Endothelial cell of umbilical vein (primary cell): ENCODE measurements at regions not wholly inside any gene's neighbourhood (a gene's known extent, or its start where the extent isn't known, plus 50 kb on each side); places are given as distances from the start of the nearest gene placed in this dataset.

Experiments
- BruUV-seq: library from RNA; stranded (reverse); fragments of 400-500 nt; replicated peaks from 2 replicates; lab custom pipeline; 2021; lab: Mats Ljungman, UMichigan
- CTCF ChIA-PET: fragments of 300-600, 350-600 bp; sonication (Branson Sonifier 250); formaldehyde crosslinking; loops from one replicate; lab custom pipeline; 2021; ENCODE audit warnings: antibody characterized with exemption, inconsistent platforms; lab: Charles Lee
- POLR2A ChIA-PET: fragments of 300-600, 350-600 bp; sonication (Branson Sonifier 250); formaldehyde crosslinking; loops from one replicate; lab custom pipeline; 2021; ENCODE audit warnings: antibody characterized with exemption, inconsistent platforms; lab: Charles Lee
- DNase-seq: peaks from one replicate; pipeline ENCODE4 v3.0.0-alpha.2; 2011; ENCODE audit warnings: low read depth, low spot score
- FAIRE-seq: peaks from 2 replicates; lab custom pipeline; 2011; peaks lifted over from hg19 to GRCh38; lab: Jason Lieb, UNC
- H2AFZ ChIP-seq: 2 replicates; pipeline ENCODE4 v1.6.0; 2012; ENCODE audit warnings: low read depth, low read length, control low read depth, inconsistent platforms
- H3K27ac ChIP-seq: 2 replicates; pipeline ENCODE4 v1.5.1; 2011; ENCODE audit warnings: low read depth, mild to moderate bottlenecking, control low read depth, low read length, moderate library complexity; ENCODE audit not compliant: insufficient read depth
- H3K27me3 ChIP-seq, 2 experiments: 2 replicates each; pipeline versions ENCODE4 v1.6.0 to v1.6.1; 2011; ENCODE audit warnings: low read length in 2 of 2, mixed read lengths in 1 of 2; ENCODE audit not compliant: control insufficient read depth in 2 of 2, insufficient read depth in 2 of 2
- H3K36me3 ChIP-seq, 2 experiments: 2 replicates in 1 of 2; 3 replicates in 1 of 2; pipeline ENCODE4 v1.5.1; 2011; ENCODE audit warnings: low read length in 2 of 2, mild to moderate bottlenecking in 1 of 2, moderate library complexity in 1 of 2; ENCODE audit not compliant: control insufficient read depth in 2 of 2, insufficient read depth in 2 of 2; ENCODE audit errors: extremely low read depth in 1 of 2
- H3K4me1 ChIP-seq: 3 replicates; pipeline ENCODE4 v1.5.1; 2011; ENCODE audit warnings: mild to moderate bottlenecking, low read length; ENCODE audit not compliant: control insufficient read depth, insufficient read depth; ENCODE audit errors: extremely low read depth
- H3K4me2 ChIP-seq: 2 replicates; pipeline ENCODE4 v1.6.1; 2011; ENCODE audit warnings: low read length, control low read depth, mixed read lengths; ENCODE audit not compliant: insufficient read depth
- H3K4me3 ChIP-seq, 3 experiments: fragments of 200-600 bp in 1 of 3; sonication (generic), shearing (Covaris generic) in 1 of 3; replicated peaks in 1 of 3; 2 replicates each; pipeline ENCODE4 v1.5.1; 2011 to 2016; ENCODE audit warnings: control low read depth in 3 of 3, low read length in 3 of 3, mild to moderate bottlenecking in 2 of 3, inconsistent platforms in 1 of 3, low read depth in 1 of 3, moderate library complexity in 1 of 3; ENCODE audit not compliant: insufficient read depth in 1 of 3
- H3K79me2 ChIP-seq: 2 replicates; pipeline ENCODE4 v1.6.0; 2012; ENCODE audit warnings: low read length, inconsistent platforms; ENCODE audit not compliant: control insufficient read depth, insufficient read depth
- H3K9ac ChIP-seq: replicated peaks from 2 replicates; pipeline ENCODE3; 2011; ENCODE audit warnings: low read length, control low read depth; ENCODE audit not compliant: insufficient read depth; ENCODE audit errors: extremely low read depth
- H3K9me1 ChIP-seq: replicated peaks from 3 replicates; pipeline ENCODE4 v1.6.0; 2011; ENCODE audit warnings: mild to moderate bottlenecking, low read length; ENCODE audit not compliant: control insufficient read depth, insufficient read depth; ENCODE audit errors: extremely low read depth
- H3K9me3 ChIP-seq: replicated peaks from 2 replicates; pipeline ENCODE4 v1.5.1; 2012; ENCODE audit warnings: low read length, inconsistent platforms; ENCODE audit not compliant: control insufficient read depth, insufficient read depth
- H4K20me1 ChIP-seq: replicated peaks from 2 replicates; pipeline ENCODE3; 2011; ENCODE audit warnings: mild to moderate bottlenecking, low read length; ENCODE audit not compliant: control insufficient read depth, insufficient read depth; ENCODE audit errors: extremely low read depth
- EZH2 ChIP-seq: IDR thresholded peaks from 2 replicates; pipeline ENCODE4 v1.6.1; 2012; ENCODE audit warnings: borderline replicate concordance, low read depth, mild to moderate bottlenecking, moderate library complexity, low read length, inconsistent platforms; ENCODE audit not compliant: severe bottlenecking
- FOS ChIP-seq: IDR thresholded peaks from 2 replicates; pipeline ENCODE4 v1.6.1; 2011; ENCODE audit warnings: mild to moderate bottlenecking, low read length, moderate library complexity, borderline replicate concordance; ENCODE audit not compliant: insufficient read depth
- GATA2 ChIP-seq: IDR thresholded peaks from 2 replicates; pipeline ENCODE4 v1.7.0; 2011; ENCODE audit warnings: low read depth, mild to moderate bottlenecking, moderate library complexity, mixed read lengths, low read length; ENCODE audit not compliant: insufficient read length, insufficient read depth
- JUN ChIP-seq: IDR thresholded peaks from 2 replicates; pipeline ENCODE4 v1.6.1; 2011; ENCODE audit warnings: borderline replicate concordance, low read depth; ENCODE audit not compliant: insufficient read length, insufficient read depth
- MYC ChIP-seq: IDR thresholded peaks from one replicate; pipeline ENCODE4 v1.6.1; 2011; ENCODE audit warnings: mild to moderate bottlenecking, low read depth, low read length
- POLR2A ChIP-seq: IDR thresholded peaks from 2 replicates; pipeline ENCODE4 v1.6.1; 2012; ENCODE audit warnings: low read depth, mild to moderate bottlenecking, control low read depth, low read length
- POLR2AphosphoS5 ChIP-seq: IDR thresholded peaks from 2 replicates; pipeline ENCODE4 v1.6.1; 2012; ENCODE audit warnings: low read depth, mild to moderate bottlenecking, control low read depth, low read length, moderate library complexity; ENCODE audit not compliant: insufficient read depth
- dilution Hi-C: fragments of 300-500 bp; cut with MboI; formaldehyde crosslinking; loops from one replicate; pipeline ENCODE4 v1.15.0; 2019; ENCODE audit warnings: low sequenced_read_pairs; ENCODE audit not compliant: extremely low pct_ligation_motif_present
- intact Hi-C: fragments of 100-400 bp; cut with micrococcal nuclease; formaldehyde crosslinking; loops from one replicate; pipeline ENCODE4 v1.10.0; 2022
- TF ChIP-seq, protein P1 (sequence below): IDR thresholded peaks from 2 replicates; pipeline ENCODE4 v1.6.1; 2011; ENCODE audit not compliant: insufficient read depth, insufficient read length
- TF ChIP-seq, protein P2 (sequence below), 2 donors: IDR thresholded peaks; 1 replicate in 1 of 2; 2 replicates in 1 of 2; pipeline ENCODE4 v1.5.1; 2011; ENCODE audit warnings: low read length in 2 of 2, mild to moderate bottlenecking in 2 of 2, moderate library complexity in 2 of 2, control low read depth in 1 of 2, inconsistent platforms in 1 of 2, low read depth in 1 of 2; ENCODE audit not compliant: insufficient read depth in 1 of 2; ENCODE audit errors: extremely low read depth in 1 of 2

DNA sequence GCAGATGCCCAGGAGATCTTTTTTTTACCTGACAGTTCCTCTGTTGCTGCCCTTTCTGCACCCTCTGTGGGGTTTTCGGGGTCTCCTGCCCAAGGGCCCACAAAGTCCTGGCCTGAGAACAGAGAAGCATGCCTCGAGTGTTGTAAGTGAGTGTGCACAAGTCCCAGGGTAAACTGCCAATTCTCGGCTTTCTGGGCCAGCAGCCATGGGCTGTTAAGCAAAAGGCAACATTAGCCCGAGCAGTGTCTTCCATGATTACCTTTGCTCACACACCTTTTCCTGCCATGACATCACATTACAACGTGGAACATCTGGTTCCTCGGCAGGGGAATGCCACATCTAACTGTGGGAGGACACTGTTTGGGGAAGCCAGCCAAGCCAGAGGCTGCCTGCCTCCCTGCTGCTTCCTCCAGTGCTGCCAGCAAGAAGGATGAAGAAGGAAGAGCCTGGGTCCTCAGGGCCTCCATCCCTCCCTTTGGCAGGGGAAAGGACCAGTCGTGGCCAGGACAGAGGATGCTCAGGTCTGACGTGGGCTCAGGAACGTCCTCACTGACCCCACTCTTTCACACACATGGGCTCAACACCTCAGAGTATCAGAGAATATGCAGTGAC, 485.9 kb downstream of the OMA1 start:
- dilution Hi-C loops (no loop called here), intact Hi-C loops (no loop called here)
- TF ChIP-seq POLR2AphosphoS5, result no peak
- TF ChIP-seq, protein P1, sequence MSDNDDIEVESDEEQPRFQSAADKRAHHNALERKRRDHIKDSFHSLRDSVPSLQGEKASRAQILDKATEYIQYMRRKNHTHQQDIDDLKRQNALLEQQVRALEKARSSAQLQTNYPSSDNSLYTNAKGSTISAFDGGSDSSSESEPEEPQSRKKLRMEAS, result no peak
- no peak for TF ChIP-seq GATA2
- TF ChIP-seq FOS, result no peak
- TF ChIP-seq MYC, result no peak
- no peak for TF ChIP-seq POLR2A
- no peak for TF ChIP-seq JUN
- TF ChIP-seq, protein P2, sequence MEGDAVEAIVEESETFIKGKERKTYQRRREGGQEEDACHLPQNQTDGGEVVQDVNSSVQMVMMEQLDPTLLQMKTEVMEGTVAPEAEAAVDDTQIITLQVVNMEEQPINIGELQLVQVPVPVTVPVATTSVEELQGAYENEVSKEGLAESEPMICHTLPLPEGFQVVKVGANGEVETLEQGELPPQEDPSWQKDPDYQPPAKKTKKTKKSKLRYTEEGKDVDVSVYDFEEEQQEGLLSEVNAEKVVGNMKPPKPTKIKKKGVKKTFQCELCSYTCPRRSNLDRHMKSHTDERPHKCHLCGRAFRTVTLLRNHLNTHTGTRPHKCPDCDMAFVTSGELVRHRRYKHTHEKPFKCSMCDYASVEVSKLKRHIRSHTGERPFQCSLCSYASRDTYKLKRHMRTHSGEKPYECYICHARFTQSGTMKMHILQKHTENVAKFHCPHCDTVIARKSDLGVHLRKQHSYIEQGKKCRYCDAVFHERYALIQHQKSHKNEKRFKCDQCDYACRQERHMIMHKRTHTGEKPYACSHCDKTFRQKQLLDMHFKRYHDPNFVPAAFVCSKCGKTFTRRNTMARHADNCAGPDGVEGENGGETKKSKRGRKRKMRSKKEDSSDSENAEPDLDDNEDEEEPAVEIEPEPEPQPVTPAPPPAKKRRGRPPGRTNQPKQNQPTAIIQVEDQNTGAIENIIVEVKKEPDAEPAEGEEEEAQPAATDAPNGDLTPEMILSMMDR (IDR thresholded peaks at IDR 0.05; ENCODE audit: extremely low read depth in 1 of 2, insufficient read depth in 1 of 2, low read depth in 1 of 2, low read length in 2 of 2), result no peak
- no peak for TF ChIP-seq EZH2
- DNase-seq (no peak), FAIRE-seq (no peak)
- Histone ChIP-seq H3K27ac (no peak overlapping the region), H4K20me1 (no peaks in the 10 kb centered on the region), H2AFZ (no peak overlapping the region), H3K4me2 (no peak overlapping the region), H3K27me3 (no peaks in the 10 kb centered on the region), H3K79me2 (no peaks in the 10 kb centered on the region), H3K4me3 (no peak overlapping the region), H3K4me1 (no peaks in the 10 kb centered on the region), H3K36me3 (no peaks in the 10 kb centered on the region), H3K9ac (no peak overlapping the region), H3K9me1 (no peaks in the 10 kb centered on the region), H3K9me3 (no peaks in the 10 kb centered on the region)
- BruUV-seq, result no TSS peak
- ChIA-PET CTCF (no interaction called here), POLR2A (no interaction called here)
